ENCODE measurements at regions not wholly inside any gene's neighbourhood (a gene's known extent, or its start where the extent isn't known, plus 50 kb on each side); places are given as distances from the start of the nearest gene placed in this dataset.

DNA sequence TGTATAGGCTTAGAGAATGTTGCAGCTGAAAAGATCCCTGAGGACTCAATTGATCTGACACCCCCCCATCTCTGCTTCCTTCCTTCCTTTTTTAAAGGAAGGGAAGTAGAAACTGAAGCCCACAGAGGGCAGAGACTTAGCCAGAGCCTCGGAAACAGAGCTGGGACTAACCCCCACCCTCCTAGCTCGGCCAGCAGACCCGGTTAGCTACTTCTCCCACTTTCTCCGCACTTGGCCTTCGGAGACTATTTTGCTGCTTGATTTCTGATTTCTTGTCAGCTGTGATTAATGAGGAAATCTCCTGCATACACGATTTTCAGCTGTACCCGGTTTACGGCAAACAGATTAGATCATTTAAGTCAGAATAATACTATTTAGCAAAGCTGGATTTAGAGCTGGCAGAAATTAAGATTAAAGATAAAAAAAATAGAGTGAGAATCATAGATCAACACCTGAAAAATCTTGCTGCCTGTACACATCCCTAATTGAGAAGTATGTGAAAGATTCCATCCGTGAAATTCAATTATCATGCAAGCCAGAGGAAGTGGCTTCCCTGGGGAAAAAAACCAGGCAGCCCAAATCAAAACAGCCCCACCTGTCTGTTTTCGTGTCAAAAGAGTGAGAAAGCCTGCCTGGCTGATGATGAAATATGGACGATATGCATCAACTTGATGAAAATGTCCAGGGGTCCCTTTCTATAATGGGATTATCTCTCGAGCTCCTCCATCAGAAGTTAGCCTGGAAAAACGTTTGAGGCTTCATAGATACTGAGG lies 159.5 kb upstream of the SHB start:
- no peak for DNase-seq (ENCODE audit: low read depth in 2 of 2)

DNA sequence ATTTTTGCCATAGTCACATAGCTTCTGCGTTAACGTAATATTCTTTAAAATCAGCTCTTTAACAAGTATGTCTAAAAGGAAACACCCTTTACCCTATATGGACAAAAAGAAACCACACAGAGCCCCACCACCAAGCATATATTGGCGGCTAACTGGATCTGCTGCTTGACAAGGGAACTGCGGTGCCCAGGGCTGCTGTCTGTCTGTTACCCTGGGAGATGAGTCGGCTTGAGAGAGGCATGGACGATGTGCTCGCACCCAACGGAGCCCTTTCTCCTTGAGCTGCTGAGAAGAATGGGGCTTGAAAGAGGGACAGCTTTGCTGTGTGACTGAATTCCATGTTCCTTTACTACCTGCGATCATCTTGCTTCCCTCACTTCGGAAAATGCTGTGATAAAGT lies 158.6 kb upstream of the SHB start:
- DNase-seq (ENCODE audit: low read depth in 2 of 2), result no peak

DNA sequence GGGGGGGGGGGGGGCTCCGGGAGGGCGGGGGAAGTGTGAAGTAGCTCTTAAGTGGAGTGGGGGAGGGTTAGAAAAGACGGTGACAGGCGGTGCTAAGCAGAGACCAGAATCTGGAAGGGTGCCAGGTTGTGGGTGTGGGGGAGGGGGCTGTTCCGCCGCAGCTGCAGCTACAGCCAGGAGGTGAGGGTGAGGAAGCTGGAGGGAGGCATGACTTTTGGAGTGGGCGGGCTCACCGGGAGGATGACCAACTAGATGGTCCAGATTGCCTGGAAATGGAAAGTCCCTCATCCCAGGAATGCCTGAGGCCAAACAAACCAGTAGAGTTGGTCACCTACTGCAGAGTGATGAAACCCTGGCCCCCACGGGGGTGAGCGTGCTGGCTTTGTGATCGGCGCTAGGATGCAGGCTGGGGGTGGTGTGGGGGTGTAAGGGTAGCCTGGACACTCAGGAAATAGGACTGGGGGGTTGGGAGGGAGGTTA lies 158.1 kb upstream of the SHB start:
- peak; percentile 21 to 42 for DNase-seq (ENCODE audit: low read depth in 2 of 2)

DNA sequence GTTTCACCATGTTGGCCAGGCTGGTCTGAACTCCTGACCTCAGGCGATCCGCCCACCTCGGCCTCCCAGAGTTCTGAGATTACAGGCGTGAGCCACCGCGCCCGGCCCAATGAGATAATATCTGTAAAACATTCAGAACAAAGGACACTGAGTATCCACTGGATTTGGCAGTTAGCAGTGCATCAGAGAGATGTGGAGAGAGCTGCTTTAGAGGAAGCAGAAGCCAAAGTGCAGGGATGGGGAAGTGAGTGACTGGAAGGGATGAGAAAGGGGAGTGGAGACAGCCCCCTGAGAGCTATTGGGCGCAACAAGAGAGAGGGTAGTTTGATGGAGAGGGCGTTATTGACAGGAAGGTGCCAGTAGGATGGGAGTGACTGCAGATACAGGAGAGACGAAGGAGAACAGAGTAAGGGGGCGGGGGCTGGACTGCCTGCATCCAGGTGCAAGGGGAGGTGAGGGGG lies 157.5 kb upstream of the SHB start:
- DNase-seq (ENCODE audit: low read depth in 2 of 2), result no peak

DNA sequence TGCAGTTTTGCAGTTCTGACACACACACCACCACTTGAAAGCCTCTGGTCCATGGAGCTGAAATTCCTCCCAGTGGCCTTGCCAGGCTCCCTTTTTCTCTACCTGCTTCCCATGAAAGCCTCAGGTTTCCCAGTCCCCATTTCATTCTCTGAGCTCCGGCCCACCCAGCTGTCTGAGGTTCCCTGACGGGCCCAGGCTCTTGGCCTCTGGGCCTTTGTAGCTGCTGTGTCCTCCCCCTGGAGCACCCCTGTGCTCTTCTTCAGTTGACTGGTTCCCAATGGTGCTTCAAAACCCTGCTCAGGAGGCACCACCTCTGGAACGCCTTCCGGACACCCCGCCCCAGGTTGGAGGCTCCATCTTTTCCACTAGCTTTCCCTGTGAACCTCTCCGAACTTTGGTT lies 155.9 kb upstream of the SHB start:
- DNase-seq (ENCODE audit: low read depth in 2 of 2), result no peak

DNA sequence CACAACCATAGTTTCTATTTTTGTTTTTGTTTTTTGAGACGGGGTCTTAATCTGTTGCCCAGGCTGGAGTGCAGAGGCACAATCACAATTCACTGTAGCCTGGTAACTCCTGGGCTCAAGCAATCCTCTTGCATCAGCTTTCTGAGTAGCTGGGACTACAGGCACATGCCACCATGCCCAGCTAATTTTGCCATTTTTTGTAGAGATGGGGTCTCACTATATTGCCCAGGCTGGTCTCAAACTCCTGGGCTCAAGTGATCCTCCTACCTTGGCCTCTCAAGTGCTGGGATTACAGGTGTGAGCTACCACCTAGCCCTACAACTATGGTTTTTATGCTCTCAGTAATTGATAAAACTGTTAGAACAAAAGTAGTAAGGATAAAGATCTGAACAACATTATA lies 147.5 kb upstream of the SHB start:
- DNase-seq (ENCODE audit: low read depth in 2 of 2), result no peak

DNA sequence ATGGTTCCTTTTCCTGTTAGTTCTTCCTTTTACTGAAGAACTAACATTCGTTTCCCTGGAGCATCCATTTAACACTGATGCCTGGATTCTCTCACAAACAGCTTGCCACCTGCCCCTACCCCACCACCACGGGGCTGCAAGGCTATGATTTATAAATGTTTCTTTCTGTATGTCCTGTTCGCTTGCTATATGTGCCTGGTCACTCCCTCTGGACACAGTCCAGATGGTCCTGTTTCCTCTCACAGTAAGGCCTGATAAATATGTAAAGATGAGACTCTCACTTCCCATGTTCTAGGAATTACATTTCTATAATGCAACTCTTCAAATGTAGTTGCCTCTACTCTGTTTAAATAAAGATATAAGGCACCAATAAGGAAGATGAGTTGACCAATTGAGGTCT lies 146.4 kb upstream of the SHB start:
- no peak for DNase-seq (ENCODE audit: low read depth in 2 of 2)

DNA sequence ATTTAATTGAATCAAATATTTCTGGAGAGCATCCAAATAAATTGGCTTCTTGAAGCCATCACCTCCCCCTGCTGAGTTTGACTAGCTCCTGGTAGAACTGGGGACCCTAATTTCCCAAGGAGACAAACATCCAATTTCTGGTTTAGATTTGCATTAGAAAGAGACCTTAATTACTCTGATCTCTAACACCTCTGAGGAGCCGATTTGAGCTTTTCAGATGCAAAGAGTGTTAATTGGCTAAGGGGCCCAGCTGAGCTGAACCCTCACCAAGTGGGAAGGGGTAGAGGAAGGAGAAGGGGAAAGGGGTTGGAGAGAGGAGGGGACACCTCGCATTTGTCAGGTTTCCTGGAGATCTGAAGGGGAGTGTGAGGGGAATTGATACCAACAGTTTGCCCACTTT lies 145.4 kb upstream of the SHB start:
- no peak for DNase-seq (ENCODE audit: low read depth in 2 of 2)

DNA sequence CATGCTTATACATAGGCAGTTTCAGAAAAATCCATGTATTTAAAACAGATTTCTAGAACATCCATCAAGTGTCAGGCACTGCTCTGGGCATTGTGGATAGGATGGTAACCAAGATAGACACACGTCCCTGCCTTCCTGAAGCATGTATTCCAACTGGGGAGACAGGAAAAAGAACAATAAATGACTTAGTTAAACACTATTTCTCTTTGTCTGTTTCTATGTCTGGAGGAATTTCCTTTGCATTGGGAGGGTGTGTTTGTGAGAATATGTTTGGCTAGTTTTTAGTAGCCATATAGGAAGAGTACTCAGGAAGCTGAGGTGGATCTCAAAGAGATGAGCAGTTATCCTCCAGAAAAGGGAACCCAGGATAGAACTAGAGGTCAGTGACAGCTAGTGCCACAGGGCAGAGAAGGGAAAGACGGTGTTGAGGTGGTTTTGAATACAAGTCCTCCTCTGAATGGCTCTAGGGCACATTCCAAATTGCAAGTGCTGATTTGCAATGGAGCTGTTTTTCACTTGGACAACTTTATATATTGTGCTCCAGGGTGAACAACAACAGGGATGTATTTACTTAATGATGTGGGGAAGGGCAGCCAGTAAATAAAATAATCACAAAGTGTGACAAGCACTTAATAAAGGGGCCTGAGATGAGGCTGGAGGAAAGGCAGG lies 144.7 kb upstream of the SHB start:
- no peak for DNase-seq (ENCODE audit: low read depth in 2 of 2)

DNA sequence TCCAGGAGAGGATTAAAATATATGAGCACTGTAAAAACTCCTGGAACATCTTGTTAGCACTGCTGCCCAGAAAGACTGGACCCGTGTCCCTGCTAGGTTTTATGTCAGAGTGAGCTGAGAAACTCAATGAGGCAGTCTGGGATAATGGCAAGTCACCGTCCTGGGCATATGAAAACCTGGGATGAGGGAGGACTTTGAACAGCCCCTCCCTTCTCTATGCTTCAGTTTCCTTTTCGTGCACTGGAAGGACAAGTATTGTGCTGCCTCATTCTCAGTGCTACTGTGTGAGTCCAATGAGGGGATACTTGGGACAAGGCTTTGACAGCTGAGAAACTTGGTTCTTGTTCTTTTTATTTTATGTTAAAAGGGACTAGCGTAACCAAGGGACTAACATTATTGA lies 143.0 kb upstream of the SHB start:
- no peak for DNase-seq (ENCODE audit: low read depth in 2 of 2)

DNA sequence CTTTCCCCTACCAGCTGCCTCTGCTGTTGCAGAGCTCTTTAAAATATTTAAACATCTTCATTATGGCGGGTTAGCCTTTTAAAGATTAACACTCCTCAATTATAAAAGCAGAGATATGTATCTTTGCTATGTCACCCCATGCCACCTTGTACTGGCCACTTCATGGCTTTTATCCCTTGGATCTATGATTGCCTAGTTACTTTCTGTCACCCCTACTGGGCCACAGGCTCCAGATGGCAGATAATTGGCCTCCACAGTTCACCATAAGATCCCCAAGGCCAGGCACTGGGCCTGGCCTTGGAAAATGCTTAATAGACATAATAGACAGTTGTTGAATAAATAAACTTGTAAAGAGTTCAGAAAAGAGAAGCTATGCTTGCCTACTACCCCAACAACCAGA lies 142.0 kb upstream of the SHB start:
- DNase-seq (ENCODE audit: low read depth in 2 of 2), result no peak

DNA sequence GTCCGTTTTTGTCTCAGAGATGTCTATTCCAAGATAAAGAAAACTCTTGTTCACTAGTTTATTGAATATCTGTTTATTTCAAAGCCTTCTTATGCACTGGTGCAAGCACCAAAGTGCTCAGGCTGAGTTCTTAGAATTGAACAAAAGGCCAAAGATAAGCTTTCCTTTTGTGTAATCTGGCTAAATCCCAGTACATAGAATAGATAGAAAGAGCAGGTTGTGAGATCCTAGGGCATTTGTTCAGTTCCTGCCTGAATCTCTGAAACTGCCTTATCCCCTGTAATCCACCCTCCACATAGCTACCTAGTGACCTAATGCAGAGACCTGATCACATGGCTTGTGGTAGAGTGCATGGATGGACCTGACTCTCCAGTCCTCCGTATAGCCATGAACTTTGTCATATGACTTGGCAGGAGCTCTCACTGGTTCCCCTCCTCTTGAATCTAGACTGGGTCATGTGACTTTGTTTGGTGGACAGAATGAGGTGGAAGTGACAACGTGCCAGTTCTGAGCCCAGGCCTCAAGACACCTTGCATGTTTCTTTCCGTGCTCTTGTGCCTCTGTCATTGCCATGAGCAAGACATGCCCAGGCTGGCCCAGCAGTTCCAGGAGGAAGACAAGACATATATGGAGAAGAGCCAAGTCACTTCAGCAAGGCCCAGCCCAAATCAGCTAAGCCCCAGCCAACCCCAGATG lies 139.3 kb upstream of the SHB start:
- no peak for DNase-seq (ENCODE audit: low read depth in 2 of 2)

DNA sequence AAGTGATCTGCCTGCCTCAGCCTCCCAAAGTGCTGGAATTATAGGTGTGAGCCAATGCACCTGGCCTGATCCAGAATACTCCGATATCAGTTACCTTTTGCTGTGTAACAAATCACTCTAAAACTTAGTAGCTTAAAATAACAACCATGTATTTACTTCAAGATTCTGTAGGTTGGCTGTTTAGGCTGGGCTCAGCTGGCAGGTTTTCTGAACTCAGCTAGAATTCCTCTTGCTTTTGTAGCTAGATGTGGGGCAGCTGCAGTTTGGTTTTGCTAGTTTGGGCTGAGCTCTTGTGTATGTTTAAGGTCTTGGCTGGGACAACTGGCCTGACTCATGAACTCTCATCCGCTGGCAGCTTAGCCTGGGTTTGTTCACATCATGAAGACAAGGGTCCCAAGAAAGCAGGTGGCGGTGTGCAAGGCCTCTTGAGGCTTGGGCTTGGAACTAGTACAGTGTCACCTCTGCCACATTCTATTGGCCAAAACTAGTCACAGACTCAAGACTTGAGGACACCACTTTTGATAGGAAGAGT lies 138.3 kb upstream of the SHB start:
- no peak for DNase-seq (ENCODE audit: low read depth in 2 of 2)

DNA sequence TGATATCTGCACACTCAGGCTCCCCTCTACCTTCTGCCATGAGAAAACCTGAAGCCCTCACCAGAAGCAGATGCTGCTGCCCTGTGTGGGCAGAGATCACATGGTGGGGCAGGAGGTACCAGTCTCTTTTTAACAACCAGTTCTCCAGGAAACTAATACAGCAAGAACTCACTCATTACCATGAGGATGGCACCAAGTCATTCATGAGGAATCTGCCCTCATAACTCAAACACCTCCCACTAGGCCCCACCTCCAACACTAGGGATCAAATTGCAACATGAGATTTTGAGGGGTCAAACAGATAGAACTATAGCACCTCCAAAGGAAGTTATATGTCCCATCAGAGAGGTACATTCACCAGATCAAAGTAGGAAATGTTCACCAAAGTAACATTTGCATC lies 136.3 kb upstream of the SHB start:
- no peak for DNase-seq (ENCODE audit: low read depth in 2 of 2)

DNA sequence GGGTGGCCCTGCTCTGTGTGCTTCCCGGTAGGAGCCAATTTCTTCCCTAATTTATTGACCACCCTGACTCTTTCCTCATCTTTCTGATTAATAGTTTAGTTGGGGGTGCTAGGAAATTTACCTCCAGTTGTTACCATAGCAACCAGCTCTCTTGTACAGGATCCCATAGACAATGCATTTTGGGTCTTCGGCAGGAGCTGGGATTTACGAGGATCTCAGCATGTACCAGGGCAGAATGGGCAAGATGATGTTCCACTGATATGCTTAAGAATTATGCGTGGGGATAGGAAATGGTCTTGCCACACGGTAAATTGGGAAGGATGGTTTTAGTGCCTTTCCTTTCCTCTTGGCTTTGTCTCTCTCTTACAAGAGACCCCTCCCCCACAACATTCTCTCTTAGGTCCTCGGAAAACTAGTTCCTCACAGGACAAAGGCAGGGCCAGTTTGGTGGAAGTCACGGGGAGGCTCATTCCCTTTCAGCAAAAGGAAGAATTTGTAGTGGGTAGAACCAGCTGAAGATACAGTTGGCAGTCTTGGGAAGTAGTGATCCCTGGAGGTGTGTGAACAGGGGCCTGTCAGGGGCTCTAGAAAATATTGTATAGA lies 133.4 kb upstream of the SHB start:
- DNase-seq (ENCODE audit: low read depth in 2 of 2), result no peak

DNA sequence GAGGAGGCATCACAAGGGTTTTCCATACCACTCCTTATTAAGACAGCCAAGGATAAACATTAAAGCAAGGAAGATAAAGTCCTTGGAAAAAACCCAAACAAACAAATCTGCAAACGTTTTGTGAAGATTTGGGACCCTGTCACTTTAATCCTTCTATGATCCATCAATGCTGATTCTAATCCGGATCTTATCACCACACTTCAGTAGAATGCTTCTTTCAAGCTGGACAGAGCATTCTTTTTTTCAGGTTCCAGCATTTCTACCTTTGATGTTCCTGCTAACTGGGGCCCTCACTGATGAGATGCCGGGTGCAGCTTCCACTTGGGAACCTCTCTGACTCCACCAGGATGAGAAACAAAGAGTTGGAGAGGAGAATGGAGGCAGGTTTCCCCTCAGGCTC lies 132.8 kb upstream of the SHB start:
- no peak for DNase-seq (ENCODE audit: low read depth in 2 of 2)

DNA sequence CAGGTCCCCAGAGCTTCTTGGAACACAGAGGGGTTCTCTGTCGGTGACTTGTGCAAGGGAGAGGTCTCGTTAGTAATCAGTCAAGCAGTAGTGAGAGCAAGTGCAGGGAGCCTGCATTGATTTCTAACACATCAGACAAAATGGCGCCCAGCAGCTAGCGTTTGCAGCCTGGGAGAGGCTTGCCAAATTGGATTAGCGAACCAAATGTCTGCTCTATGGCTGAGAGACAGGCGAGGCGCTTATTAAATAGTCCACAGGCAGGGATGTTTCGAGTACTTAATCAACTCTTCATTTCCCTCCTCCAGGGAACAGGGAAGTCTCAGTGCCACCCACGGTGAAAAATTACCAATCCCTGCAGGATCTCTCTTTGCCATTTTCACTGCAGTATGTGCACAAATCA lies 131.4 kb upstream of the SHB start:
- DNase-seq (ENCODE audit: low read depth in 2 of 2), result no peak

DNA sequence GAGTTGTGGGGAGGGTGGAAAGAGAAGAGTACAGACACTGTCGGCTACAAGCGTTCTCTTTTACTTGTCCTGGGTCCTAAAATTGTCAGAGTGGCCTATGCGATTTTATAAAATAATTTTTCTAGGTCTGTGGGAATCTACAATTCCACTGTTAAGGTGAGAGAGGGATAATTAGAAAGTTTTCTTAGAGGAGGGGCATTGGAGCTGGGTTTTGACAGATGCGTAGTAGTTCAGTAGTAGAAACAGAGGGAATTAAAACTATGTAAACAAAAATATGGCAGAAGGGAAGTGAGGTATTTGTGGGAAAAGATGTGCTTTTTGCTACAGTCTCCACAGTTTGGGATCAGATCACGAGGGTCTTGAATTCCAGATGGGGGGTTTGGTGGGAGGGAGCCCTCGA lies 129.1 kb upstream of the SHB start:
- DNase-seq (ENCODE audit: low read depth in 2 of 2), result no peak

DNA sequence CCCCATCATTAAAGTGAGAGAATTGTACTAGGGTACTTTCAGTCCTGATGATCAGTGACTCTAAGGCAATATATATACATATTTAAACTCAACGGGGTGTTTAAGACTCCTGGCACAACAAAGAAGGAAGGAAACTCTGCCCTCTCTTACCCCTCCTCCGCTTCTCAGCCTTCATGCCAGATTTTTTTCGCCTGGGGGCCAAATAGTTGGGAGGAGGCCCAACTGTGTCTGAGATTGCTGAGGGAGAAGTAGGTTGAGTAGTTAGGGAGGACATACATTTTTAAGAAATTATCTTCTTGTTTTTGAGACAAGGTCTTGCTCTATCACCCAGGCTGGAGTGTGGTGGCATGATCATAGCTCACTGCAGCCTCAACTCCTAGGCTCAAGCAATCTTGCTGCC lies 127.7 kb upstream of the SHB start:
- no peak for DNase-seq (ENCODE audit: low read depth in 2 of 2)

DNA sequence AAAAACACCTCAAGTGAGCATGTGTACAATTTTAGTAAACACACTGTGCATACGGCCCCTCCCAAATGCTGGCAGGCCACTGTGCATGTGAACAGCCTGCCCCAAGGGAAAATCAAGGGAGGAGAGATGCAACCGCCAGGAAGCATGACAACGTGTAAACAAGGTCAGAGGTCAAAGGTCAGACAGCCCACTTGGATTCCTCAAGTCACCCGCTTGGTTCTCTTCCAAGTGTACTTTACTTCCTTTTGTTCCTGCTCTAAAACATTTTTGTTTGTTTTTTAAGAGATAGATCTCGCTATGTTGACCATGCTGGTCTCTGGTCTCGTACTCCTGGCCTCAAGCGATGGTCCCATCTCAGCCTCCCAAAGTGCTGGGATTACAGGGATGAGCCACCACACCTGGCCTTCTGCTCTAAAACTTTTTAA lies 126.7 kb upstream of the SHB start:
- DNase-seq (ENCODE audit: low read depth in 2 of 2), result no peak

DNA sequence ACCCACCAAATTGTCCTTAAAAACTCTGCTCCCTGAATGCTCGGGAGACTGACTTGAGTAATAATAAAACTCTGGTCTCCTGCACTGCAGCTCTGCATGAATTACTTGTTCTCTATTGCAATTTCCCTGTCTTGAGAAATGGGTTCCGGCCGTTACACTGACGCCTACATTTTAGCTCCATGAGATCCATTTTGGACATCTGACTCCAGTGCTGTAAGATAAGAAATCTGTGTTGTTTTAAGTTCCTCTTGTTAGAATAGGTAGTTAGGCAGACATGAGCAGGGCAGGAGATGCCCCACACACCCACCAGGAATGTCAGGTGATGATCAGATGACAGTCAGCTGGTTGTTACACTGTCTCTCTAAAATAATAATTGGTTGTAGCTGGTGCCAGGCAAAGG lies 125.8 kb upstream of the SHB start:
- DNase-seq (ENCODE audit: low read depth in 2 of 2), result no peak

DNA sequence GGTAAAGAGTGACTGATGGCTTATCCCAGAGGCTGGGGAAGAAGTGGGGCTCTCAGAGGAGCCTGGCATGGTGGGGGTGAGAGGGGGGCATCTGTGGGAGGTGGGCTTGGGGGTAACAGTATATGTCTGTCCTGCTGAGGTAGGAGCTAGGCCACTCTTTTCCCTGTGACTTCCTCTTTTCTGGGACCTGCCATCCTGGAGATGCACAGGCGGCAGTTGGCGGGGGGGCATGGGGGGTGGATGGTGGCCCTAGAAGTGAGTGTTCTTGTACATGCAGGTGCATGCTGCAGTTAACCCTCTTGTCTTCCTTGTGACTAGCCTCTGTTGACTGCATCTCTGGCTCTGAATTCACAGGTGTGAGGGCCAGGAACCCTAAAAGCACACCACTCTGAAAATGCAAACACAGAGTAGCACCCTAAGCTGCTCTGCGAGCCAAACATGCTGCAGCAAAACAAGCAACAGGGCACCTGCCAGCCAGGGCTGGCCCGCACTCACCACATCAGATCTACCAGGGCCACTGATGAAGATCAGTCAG lies 123.8 kb upstream of the SHB start:
- DNase-seq (ENCODE audit: low read depth in 2 of 2), result no peak
